ENCODE measurements at regions not wholly inside any gene's neighbourhood (a gene's known extent, or its start where the extent isn't known, plus 50 kb on each side); places are given as distances from the start of the nearest gene placed in this dataset.

DNA sequence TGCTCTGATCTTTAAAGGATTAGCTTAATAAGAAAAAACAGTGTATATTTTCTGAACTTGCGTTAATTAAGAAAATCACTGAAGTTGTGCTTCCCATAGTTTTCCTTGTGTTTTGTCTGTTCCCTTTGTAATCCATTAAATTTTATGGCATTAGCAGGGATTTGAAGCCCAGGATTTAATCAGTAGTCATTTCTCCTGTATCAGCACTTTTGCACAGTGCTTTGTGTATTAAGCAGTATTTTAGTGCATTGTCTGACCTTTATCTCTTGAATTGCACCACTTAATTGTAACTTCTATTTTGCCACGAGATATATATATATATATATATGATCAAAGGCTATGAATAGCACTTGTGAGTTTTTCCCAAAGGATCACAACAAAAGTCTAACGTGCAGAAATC is 133.7 kb downstream of the S1PR1 start:
- TF ChIP-seq, protein P1, sequence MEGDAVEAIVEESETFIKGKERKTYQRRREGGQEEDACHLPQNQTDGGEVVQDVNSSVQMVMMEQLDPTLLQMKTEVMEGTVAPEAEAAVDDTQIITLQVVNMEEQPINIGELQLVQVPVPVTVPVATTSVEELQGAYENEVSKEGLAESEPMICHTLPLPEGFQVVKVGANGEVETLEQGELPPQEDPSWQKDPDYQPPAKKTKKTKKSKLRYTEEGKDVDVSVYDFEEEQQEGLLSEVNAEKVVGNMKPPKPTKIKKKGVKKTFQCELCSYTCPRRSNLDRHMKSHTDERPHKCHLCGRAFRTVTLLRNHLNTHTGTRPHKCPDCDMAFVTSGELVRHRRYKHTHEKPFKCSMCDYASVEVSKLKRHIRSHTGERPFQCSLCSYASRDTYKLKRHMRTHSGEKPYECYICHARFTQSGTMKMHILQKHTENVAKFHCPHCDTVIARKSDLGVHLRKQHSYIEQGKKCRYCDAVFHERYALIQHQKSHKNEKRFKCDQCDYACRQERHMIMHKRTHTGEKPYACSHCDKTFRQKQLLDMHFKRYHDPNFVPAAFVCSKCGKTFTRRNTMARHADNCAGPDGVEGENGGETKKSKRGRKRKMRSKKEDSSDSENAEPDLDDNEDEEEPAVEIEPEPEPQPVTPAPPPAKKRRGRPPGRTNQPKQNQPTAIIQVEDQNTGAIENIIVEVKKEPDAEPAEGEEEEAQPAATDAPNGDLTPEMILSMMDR (conservative IDR thresholded peaks at IDR 0.05; ENCODE audit: low read length), result no peak
- no peak for TF ChIP-seq EZH2phosphoT487 (IDR thresholded peaks at IDR 0.05; ENCODE audit: borderline replicate concordance)

Data from Loucy (cell line).